ENCODE measurements at regions not wholly inside any gene's neighbourhood (a gene's known extent, or its start where the extent isn't known, plus 50 kb on each side); places are given as distances from the start of the nearest gene placed in this dataset.
A peak's percentile ranks its signal among the peaks of the same experiment; 100 is the strongest.

- H3K9ac ChIP-seq (ENCODE audit: low read depth, low read length): no peak overlapping the region
- peaks cover 5% of the 10 kb centered on the region; the same call in 1 of the 2 replicates for H3K4me1 ChIP-seq (ENCODE audit: insufficient read depth, low read length)
- H3K4me3 ChIP-seq (ENCODE audit: low read length): no peak overlapping the region
- no peaks in the 10 kb centered on the region for H3K27me3 ChIP-seq (ENCODE audit: insufficient read depth, low read length)
- no peaks in the 10 kb centered on the region for H3K9me3 ChIP-seq (ENCODE audit: insufficient read depth, low read depth, low read length)
- no peaks in the 10 kb centered on the region for H3K36me3 ChIP-seq (ENCODE audit: insufficient read depth, low read depth, low read length)
- H3K27ac ChIP-seq (ENCODE audit: low read length): no peak overlapping the region
Measured at GRCh38 chr4:181330654-181331201, 912.5 kb upstream of the TENM3 start.

- Histone ChIP-seq H3K27me3 (ENCODE audit: insufficient read depth, low read length) (no peaks in the 10 kb centered on the region), H3K9ac (ENCODE audit: low read depth, low read length) (no peak overlapping the region), H3K4me3 (ENCODE audit: low read length) (no peak overlapping the region), H3K27ac (ENCODE audit: low read length) (no peak overlapping the region), H3K4me1 (ENCODE audit: insufficient read depth, low read length) (peaks cover 5% of the 10 kb centered on the region; the same call in 1 of the 2 replicates), H3K36me3 (ENCODE audit: insufficient read depth, low read depth, low read length) (no peaks in the 10 kb centered on the region), H3K9me3 (ENCODE audit: insufficient read depth, low read depth, low read length) (no peaks in the 10 kb centered on the region)
Measured at GRCh38 chr4:181331214-181331613, 912.0 kb upstream of the TENM3 start.

DNA sequence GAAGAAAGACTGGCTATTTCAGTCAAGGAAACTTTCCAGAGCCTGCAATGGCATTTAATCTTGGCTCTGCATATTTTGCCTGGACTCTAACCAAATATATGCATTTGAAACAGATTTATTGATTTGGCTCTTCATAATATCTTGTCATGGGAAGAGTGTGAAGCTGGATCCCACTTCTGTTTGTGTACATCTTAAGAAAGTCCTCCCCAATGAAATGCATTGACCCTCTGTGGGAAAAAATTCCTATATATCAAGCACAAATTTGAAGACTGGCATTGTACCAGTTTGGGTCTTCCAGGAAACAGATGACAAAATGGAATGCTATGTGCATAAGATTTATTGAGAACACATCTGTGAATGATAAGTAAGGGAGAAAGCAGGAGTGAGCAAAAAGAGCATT lies 897.3 kb upstream of the TENM3 start:
- no peak overlapping the region for H3K27ac ChIP-seq (ENCODE audit: low read length)
- H3K9me3 ChIP-seq (ENCODE audit: insufficient read depth, low read depth, low read length): no peaks in the 10 kb centered on the region
- H3K27me3 ChIP-seq (ENCODE audit: insufficient read depth, low read length): no peaks in the 10 kb centered on the region
- peaks cover 14% of the 10 kb centered on the region; the same call in 1 of the 2 replicates for H3K4me1 ChIP-seq (ENCODE audit: insufficient read depth, low read length)
- H3K4me3 ChIP-seq (ENCODE audit: low read length): no peak overlapping the region
- H3K9ac ChIP-seq (ENCODE audit: low read depth, low read length): no peak overlapping the region
- H3K36me3 ChIP-seq (ENCODE audit: insufficient read depth, low read depth, low read length): no peaks in the 10 kb centered on the region

DNA sequence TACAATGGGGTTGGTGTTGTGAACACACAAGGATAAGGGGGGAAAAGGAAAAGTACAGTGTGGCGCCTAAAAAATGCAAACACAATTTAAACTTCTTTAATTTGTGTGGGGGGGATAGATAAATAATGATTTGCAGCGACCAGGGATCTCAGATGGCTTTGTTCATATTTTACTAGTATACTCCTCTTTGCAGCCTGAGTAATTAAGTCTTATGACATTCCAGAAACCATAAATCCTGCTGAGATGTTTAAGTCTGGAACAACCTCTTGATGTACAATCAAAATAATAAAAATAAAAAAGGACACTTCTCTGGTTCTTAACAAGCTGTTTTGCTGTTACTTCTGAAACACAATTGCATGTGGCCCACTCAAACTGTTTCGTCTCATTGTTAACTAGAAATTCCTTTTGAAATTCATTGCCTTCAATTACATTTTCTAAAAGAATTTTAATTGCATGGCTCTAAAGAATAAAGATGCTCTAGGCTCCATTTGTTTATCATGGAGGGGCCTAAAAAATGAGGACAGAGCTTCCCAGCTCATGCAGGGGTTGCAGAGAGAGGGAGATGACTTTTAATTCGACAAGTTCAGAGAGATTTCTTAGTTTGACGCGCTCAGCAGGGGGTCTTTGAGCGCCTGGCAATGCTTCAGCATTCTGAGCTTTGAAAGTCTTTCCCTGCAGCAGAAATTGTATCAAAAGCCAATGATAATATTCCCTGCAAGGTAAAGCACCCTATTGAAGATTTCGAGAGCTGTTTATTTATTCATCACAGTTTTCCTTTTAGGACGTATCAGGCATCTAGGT lies 892.4 kb upstream of the TENM3 start:
- Histone ChIP-seq H3K4me3 (ENCODE audit: low read length) (0 out of 2 replicates have a peak overlapping the region, but pooled peaks have one; percentile 29), H3K9ac (ENCODE audit: low read depth, low read length) (no peak overlapping the region), H3K4me1 (ENCODE audit: insufficient read depth, low read length) (peaks cover 23% of the 10 kb centered on the region), H3K27me3 (ENCODE audit: insufficient read depth, low read length) (no peaks in the 10 kb centered on the region), H3K27ac (ENCODE audit: low read length) (no peak overlapping the region), H3K9me3 (ENCODE audit: insufficient read depth, low read depth, low read length) (no peaks in the 10 kb centered on the region), H3K36me3 (ENCODE audit: insufficient read depth, low read depth, low read length) (no peaks in the 10 kb centered on the region)

DNA sequence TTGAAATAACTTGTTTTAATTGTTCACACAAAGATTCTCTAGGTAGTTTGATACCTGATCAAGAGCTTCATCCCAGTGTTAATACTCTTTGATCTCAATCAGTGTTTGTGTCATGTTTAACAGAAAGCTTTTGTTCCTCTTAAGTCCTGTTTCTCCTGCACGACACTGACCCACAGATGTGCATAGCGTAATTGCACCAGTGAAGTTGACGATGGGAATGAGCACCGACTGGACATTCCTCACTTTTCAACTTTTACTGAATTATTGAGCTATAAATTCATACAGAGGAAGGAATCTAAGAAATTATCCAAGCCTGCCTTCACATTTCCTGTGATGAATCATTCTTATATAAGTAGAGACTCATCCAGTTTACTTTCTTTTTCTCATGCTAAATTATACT lies 878.7 kb upstream of the TENM3 start:
- Histone ChIP-seq H3K9me3 (ENCODE audit: insufficient read depth, low read depth, low read length) (no peaks in the 10 kb centered on the region), H3K4me3 (ENCODE audit: low read length) (no peak overlapping the region), H3K27me3 (ENCODE audit: insufficient read depth, low read length) (no peaks in the 10 kb centered on the region), H3K36me3 (ENCODE audit: insufficient read depth, low read depth, low read length) (no peaks in the 10 kb centered on the region), H3K9ac (ENCODE audit: low read depth, low read length) (no peak overlapping the region), H3K27ac (ENCODE audit: low read length) (no peak overlapping the region), H3K4me1 (ENCODE audit: insufficient read depth, low read length) (no peaks in the 10 kb centered on the region)

DNA sequence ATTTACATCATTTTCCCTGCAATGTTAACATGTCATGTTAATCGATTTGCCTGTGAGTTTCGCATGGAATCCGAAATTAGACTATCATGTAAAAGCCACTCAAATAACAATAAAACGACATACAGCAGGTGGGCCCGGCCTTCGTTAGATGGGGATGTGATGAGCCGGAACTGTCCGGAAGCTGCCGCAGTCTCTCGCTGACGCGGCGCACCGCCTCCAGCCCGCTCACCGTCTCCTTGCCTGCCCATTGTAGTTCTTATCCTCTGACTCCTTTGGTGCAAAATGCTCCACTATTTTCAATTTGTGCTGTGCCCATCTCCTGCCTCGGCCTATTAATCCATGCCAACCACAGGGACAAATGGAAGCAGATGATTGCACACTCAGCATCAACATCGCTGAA lies 877.5 kb upstream of the TENM3 start:
- Histone ChIP-seq H3K4me1 (ENCODE audit: insufficient read depth, low read length) (no peaks in the 10 kb centered on the region), H3K9me3 (ENCODE audit: insufficient read depth, low read depth, low read length) (no peaks in the 10 kb centered on the region), H3K36me3 (ENCODE audit: insufficient read depth, low read depth, low read length) (no peaks in the 10 kb centered on the region), H3K27me3 (ENCODE audit: insufficient read depth, low read length) (no peaks in the 10 kb centered on the region), H3K4me3 (ENCODE audit: low read length) (no peak overlapping the region), H3K9ac (ENCODE audit: low read depth, low read length) (no peak overlapping the region), H3K27ac (ENCODE audit: low read length) (no peak overlapping the region)

DNA sequence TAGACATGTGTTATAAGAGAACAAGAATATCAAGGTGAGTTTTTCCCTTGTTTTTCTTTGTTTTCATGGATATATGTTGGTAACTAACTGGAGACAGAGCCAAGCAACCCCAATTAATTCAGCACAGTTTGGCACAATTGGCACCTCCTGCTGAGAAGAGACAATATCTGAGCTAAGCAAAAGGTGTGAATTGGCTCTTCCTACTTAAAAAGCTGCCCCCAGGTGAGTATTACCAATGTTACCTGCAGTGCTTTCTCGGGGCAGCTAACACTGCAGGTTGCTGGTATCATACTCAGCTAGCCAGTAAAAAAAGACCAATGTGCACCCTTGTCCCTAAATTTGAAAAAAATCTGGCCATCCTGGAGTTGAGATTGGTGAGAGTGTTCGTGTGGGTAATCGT lies 871.2 kb upstream of the TENM3 start:
- Histone ChIP-seq H3K4me3 (ENCODE audit: low read length) (no peak overlapping the region), H3K9me3 (ENCODE audit: insufficient read depth, low read depth, low read length) (no peaks in the 10 kb centered on the region), H3K36me3 (ENCODE audit: insufficient read depth, low read depth, low read length) (no peaks in the 10 kb centered on the region), H3K27me3 (ENCODE audit: insufficient read depth, low read length) (no peaks in the 10 kb centered on the region), H3K4me1 (ENCODE audit: insufficient read depth, low read length) (peaks cover 5% of the 10 kb centered on the region; the same call in 1 of the 2 replicates), H3K9ac (ENCODE audit: low read depth, low read length) (no peak overlapping the region), H3K27ac (ENCODE audit: low read length) (no peak overlapping the region)

DNA sequence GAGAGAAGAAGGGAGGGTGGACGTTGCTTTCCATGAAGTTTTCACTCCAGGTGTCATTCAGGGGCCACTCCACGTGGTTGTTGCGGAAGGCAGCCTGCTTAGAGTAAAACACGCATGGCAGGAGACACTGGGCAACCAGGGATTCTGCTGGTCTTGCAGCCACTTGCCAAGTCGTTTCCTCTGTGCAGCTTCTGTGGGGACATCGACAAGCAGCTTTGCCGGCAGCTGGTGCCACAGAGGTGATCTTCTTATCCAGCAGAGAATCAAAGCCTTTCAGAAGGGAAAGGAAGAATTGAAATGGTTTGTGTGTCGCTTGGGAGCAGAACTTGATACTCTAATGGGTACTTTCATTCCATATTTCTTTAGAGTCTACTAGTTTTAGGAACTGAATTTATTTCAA lies 867.1 kb upstream of the TENM3 start:
- Histone ChIP-seq H3K4me1 (ENCODE audit: insufficient read depth, low read length) (peaks cover 5% of the 10 kb centered on the region; the same call in 1 of the 2 replicates), H3K27me3 (ENCODE audit: insufficient read depth, low read length) (no peaks in the 10 kb centered on the region), H3K9me3 (ENCODE audit: insufficient read depth, low read depth, low read length) (peaks cover 2% of the 10 kb centered on the region; the same call in 1 of the 2 replicates), H3K36me3 (ENCODE audit: insufficient read depth, low read depth, low read length) (no peaks in the 10 kb centered on the region), H3K4me3 (ENCODE audit: low read length) (no peak overlapping the region), H3K27ac (ENCODE audit: low read length) (no peak overlapping the region), H3K9ac (ENCODE audit: low read depth, low read length) (no peak overlapping the region)

GRCh38 chr4:181388061-181388460 lies 855.1 kb upstream of the TENM3 start:
- Histone ChIP-seq H3K27ac (ENCODE audit: low read length) (no peak overlapping the region), H3K9me3 (ENCODE audit: insufficient read depth, low read depth, low read length) (no peaks in the 10 kb centered on the region), H3K9ac (ENCODE audit: low read depth, low read length) (no peak overlapping the region), H3K27me3 (ENCODE audit: insufficient read depth, low read length) (no peaks in the 10 kb centered on the region), H3K4me1 (ENCODE audit: insufficient read depth, low read length) (no peaks in the 10 kb centered on the region), H3K4me3 (ENCODE audit: low read length) (no peak overlapping the region), H3K36me3 (ENCODE audit: insufficient read depth, low read depth, low read length) (no peaks in the 10 kb centered on the region)

DNA sequence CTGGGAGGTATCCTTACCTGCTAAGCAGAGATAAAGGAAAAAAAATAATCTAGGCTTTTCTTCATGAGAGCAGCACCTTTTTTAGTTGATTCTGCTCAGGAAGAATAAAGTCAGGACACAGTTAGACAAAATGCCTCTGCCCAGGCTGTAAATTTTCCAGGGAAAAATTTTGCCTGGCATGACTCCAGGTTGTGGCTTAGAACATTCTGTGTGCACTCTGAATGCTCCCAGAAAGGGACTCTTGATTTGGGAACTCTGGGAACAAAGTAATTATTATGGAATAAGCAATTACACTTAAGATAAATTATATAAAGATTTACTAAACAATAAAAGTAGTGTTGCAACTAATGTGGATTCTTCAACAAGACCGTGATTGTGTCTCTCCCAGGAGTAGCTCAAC lies 826.2 kb upstream of the TENM3 start:
- Histone ChIP-seq H3K27ac (ENCODE audit: low read length) (no peak overlapping the region), H3K36me3 (ENCODE audit: insufficient read depth, low read depth, low read length) (no peaks in the 10 kb centered on the region), H3K4me3 (ENCODE audit: low read length) (no peak overlapping the region), H3K9ac (ENCODE audit: low read depth, low read length) (no peak overlapping the region), H3K27me3 (ENCODE audit: insufficient read depth, low read length) (no peaks in the 10 kb centered on the region), H3K9me3 (ENCODE audit: insufficient read depth, low read depth, low read length) (no peaks in the 10 kb centered on the region), H3K4me1 (ENCODE audit: insufficient read depth, low read length) (no peaks in the 10 kb centered on the region)

GRCh38 chr4:181418496-181418895 lies 824.7 kb upstream of the TENM3 start:
- Histone ChIP-seq H3K4me1 (ENCODE audit: insufficient read depth, low read length) (no peaks in the 10 kb centered on the region), H3K27me3 (ENCODE audit: insufficient read depth, low read length) (no peaks in the 10 kb centered on the region), H3K27ac (ENCODE audit: low read length) (no peak overlapping the region), H3K9me3 (ENCODE audit: insufficient read depth, low read depth, low read length) (no peaks in the 10 kb centered on the region), H3K4me3 (ENCODE audit: low read length) (no peak overlapping the region), H3K9ac (ENCODE audit: low read depth, low read length) (no peak overlapping the region), H3K36me3 (ENCODE audit: insufficient read depth, low read depth, low read length) (no peaks in the 10 kb centered on the region)

DNA sequence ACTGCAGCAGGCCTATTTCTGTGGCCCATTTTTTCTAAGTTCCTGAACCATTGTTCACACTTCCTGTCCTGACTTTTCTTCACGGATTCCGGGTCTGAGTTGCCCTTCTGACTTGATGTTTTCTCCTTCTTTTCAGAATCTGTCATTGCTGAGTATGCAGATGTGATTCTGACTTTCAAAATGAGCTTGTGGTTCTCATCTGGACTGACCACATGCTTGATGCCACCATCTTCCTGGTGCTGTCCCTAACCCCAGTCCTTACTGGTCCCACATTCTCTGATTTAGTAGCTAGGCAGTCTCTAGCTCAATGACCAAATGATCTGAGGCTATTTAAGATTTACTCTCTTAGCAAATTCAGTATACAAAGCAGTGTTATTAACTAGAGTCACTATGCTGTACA lies 822.3 kb upstream of the TENM3 start:
- no peak overlapping the region for H3K9ac ChIP-seq (ENCODE audit: low read depth, low read length)
- no peaks in the 10 kb centered on the region for H3K36me3 ChIP-seq (ENCODE audit: insufficient read depth, low read depth, low read length)
- no peak overlapping the region for H3K27ac ChIP-seq (ENCODE audit: low read length)
- no peak overlapping the region for H3K4me3 ChIP-seq (ENCODE audit: low read length)
- no peaks in the 10 kb centered on the region for H3K9me3 ChIP-seq (ENCODE audit: insufficient read depth, low read depth, low read length)
- no peaks in the 10 kb centered on the region for H3K27me3 ChIP-seq (ENCODE audit: insufficient read depth, low read length)
- H3K4me1 ChIP-seq (ENCODE audit: insufficient read depth, low read length): no peaks in the 10 kb centered on the region

Measured in iPS-20b (cell line).